Stimulated activated CD8-positive, alpha-beta memory T cell treated with anti-CD3 and anti-CD28 coated beads, Interleukin-4, amount 100 ng/mL, for 4 hours (primary cell): ENCODE measurements at regions not wholly inside any gene's neighbourhood (a gene's known extent, or its start where the extent isn't known, plus 50 kb on each side); places are given as distances from the start of the nearest gene placed in this dataset.
"Not testable (repeated sequence)": the region's sequence is repeated elsewhere in the genome, so short reads cannot be mapped to it uniquely, and the experiment has no call there.

Experiments
- DNase-seq, 2 donors: peaks; one replicate each; pipeline ENCODE4 v3.0.0-alpha.2; 2020; ENCODE audit warnings: low read depth in 2 of 2, low spot score in 1 of 2

- DNase-seq = no peak
Measured at GRCh38 chr12:60185060-60185459, 589.2 kb downstream of the SLC16A7 start.

DNA sequence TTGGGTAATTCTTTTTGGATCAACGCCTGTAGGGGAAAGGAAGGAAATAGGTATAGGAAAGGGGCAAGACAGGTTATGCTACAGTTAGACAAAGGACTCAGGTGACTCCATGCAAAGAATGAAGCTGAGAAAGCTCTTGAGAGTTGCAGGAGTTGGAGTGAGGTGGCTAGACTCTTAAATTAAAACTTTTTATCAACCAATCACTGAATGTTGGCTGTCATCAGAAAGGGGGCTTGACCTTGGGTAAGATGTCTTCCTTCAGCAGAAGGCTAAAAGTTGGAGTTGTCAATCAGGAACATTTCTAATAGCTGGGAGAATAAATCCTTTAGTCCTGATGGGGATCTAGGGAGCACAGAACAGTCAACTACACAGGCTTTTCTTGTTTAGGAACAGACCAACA is 595.4 kb downstream of the SLC16A7 start:
- DNase-seq = no peak

DNA sequence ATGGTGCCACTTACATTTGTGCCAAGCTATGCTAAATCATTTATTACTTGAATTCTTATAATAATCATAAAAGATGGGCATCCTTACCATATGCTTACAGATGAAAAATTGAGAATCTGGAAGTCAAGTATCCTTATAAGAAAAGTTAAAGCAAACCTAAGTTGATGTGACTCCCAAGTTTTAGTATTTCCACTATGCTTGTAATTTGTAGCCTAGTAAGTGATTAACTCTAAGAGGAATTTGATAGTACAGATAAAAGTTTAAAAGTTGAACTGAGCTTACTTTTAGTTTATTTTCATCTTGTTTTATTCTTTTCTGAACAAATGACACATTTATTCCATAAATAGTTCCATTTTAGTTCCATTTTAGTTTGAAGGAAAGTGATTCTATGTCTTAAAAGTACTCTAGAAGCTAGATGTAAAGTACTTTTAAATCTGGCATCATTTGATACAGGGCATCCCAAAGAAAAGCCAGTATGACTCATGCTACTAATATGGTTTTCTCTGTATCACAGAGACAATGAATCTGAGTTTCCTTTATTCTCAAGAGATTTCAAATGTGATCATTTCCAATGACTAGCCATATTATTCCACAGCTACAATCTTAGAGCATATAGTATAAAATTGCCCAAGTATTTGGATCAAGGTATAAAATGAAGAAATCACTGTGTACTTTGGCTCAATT is 596.0 kb downstream of the SLC16A7 start:
- DNase-seq = no peak

DNA sequence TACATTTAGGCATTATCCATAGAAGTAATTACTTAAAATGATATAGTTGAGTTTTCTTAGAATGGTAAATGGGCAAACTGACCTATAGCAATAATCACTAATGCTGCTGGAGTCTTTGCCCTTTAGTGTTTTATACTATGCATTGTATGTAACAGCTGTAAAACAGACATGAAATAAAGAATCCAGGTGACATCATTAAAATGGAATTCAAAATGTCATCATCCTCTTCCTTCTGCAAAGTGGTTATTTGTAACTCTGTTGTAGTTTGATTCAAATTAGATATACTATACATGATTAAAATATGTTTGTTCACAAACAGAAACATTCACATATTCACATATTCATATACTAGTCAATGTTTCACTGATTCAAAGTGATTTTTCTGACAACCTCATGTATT is 598.8 kb downstream of the SLC16A7 start:
- DNase-seq = no peak

DNA sequence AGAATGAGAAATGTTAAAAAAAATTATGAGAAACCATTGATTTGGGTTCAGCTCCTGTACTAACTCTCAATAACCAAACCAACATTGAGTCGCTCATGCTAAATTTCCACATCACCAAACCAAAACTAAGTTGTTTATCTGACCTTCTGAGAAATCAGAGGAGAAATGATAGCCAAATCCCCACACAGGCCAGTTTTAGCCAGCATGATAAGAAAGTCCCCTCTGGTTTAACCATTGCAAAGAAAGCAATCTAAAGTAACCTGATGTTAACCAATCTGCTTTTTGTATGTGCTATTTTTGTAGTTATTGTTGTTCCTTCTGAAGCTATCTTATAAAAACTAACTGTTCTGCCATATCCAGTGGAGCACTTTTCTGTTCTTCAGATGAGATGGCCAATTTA is 599.7 kb downstream of the SLC16A7 start:
- no peak for DNase-seq

DNA sequence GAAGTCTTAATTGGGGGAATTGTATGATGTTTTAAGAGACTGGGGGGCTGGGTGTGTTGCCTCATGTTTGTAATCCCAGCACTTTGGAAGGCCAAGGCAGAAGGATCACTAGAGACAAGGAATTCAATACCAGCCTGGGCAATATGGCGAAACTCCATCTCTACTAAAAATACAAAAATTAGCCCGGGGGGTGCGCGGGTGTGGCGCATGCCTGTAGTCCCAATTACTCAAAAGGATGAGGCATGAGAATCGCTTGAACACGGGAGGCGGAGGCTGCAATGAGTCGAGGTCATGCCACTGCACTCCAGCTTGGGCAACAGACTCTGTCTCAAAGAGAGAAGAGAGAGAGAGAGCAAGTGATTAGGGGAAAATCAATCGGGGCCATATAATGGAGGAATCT is 600.5 kb downstream of the SLC16A7 start:
- no peak for DNase-seq

DNA sequence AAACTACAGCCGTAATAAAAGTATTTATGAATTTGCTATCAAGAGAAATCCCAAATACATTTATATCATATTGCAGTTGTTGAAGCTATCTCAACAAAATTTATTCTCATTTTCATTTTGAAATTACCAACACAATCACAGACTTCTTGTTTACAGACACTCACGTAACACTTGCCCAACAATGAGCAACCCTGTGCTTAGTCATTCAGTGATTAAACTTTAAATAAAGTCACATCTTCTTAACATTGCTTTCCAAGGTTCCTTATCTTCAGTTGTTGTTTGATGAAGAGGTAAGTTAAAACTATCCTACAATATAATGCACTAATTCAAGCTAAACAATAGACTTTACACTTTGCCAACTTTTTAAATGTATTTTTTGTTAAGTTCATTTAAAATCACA is 601.8 kb downstream of the SLC16A7 start:
- no peak for DNase-seq

DNA sequence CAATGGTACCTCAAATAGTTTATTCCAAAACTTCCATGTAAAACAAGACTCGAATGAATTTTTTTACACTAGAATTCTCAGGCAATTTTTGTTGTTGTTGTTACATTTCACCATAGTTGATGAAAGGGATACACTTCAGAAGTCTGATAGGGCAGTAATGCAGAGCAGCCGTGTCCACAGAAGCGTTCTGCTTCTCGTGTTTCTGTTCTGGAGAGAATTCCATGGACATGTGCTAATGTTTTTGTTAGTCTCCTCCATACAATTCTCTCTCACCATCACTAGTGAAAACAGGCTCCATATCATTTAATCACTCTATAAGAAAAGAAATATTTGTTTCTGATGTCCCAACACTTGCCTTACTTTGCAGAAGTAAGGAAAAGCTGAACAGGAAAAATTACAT is 606.1 kb downstream of the SLC16A7 start:
- no peak for DNase-seq

DNA sequence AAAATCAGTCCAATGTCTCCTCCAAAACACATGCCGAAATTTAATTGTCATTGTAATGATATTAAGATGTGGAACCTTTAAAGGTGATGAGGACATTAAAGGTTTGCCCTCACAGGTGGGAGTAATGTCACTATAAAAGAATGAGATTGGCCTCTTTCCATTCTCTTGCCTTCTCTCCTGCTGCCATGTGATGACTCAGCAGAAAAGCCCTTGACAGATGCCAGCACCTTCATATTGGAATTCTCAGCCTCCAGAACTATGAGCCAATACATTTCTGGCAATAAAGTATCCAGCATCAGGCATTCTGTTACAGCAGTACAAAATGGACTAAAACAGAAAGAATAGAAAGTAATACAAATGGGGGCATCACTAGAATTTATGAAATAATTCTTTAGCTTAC is 609.7 kb downstream of the SLC16A7 start:
- DNase-seq = no peak

DNA sequence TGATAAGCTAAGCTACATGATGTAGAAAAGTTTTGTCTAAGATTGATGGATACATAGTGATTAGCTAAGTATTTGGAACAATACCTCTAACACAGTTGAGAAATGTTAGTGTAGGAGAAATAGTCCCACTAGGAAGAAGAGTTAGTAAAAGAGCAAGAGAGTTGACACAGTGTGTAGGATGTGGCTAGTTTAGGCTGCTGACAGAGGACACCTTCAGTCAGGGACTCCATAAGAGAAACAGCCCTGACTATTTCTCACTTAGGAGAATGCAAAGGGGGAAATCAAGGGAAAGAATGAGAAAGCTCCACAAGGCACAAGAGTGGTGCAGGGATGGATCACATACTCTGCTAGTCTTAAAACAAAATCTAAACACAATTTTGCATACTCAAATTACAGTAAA is 613.7 kb downstream of the SLC16A7 start:
- DNase-seq = no peak

- no peak for DNase-seq
Measured at GRCh38 chr12:60209933-60210332, 614.1 kb downstream of the SLC16A7 start.

GRCh38 chr12:60210756-60211155 is 614.9 kb downstream of the SLC16A7 start:
- DNase-seq = no peak

- no peak for DNase-seq
Measured at GRCh38 chr12:60211244-60211643, 615.4 kb downstream of the SLC16A7 start.

DNA sequence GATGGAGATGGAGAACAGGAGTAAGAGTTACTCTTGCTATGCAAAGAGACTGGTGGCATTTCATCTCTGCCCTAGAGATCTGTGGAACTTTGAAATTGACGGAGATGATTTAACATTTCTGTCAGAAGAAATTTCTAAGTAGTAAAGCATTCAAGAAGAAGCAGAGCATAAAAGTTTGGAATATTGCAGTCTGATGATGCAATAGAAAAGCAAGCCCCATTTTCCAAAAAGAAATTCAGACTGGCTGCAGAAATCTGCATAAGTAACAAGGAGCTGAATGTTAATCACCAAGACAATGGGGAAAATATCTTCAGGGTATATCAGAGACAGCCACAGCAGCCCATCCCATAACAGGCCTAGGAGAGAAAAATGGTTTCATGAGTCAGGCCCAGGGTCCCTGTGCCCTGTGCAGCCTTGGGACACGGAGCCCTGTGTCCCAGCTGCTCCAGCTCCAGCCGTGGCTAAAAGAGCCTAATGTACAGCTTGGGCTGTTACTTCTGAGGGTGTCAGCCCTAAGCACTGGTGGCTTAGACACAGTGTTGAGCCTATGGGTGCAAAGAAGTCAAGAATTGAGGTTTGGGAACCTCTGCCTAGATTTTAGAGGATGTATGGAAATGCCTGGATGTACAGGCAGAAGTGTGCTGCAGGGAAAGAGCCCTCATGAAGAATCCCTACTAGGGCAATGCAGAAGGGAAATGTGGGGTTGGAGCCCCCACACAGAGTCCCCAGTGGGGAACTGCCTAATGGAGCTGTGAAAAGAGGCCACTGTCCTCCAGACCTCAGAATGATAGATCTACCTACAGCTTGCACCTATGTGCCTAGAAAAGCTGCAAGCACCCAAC is 616.6 kb downstream of the SLC16A7 start:
- DNase-seq = no peak

DNA sequence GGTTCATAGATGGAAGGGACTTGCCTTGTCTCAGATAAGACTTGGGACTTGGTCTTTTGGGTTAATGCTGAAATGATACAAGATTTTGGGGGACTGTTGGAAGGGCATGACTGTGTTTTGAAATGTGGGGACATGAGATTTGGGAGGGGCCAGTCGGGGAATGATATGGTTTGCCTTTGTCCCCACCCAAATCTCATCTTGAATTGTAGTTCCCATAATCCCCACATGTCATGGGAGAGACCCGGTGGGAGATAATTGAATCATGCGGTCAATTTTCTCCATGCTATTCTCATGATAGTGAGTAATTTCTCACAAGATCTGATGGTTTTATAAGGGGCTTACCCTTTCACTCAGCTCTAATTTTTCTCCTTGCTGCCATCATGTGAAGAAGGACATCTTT is 617.4 kb downstream of the SLC16A7 start:
- DNase-seq = not testable (repeated sequence)

DNA sequence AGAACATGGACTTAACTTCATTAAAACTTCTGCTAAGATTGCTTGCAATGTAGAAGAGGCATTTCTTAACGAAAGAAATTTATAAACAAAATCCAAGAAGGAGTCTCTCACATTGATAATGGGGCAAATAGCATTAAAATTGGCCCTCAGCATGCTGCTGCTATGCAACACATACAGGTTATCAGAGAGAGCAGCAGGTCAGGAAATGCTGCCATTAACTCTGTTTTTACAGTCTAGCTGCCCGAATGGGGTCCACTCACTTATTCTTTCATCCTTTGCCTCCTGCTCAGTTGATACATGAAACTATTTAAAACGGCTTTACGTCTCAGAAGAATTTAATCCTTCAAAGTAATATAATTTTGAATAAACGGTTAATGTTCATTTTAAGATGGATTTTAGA is 620.4 kb downstream of the SLC16A7 start:
- no peak for DNase-seq

GRCh38 chr12:60223242-60223641 is 627.4 kb downstream of the SLC16A7 start:
- DNase-seq = no peak

- DNase-seq = no peak
Measured at GRCh38 chr12:60225216-60226000, 629.6 kb downstream of the SLC16A7 start.

GRCh38 chr12:60227916-60228315 is 632.1 kb downstream of the SLC16A7 start:
- no peak for DNase-seq

GRCh38 chr12:60230056-60230455 is 634.2 kb downstream of the SLC16A7 start:
- no peak for DNase-seq

GRCh38 chr12:60231303-60231702 is 635.5 kb downstream of the SLC16A7 start:
- no peak for DNase-seq
